Lower leg skin (tissue), 3 donors: ENCODE measurements at regions not wholly inside any gene's neighbourhood (a gene's known extent, or its start where the extent isn't known, plus 50 kb on each side); places are given as distances from the start of the nearest gene placed in this dataset.
"Not testable (repeated sequence)": the region's sequence is repeated elsewhere in the genome, so short reads cannot be mapped to it uniquely, and the experiment has no call there.

Source experiments
- DNase-seq, 2 donors: peaks; one replicate each; pipeline ENCODE4 v3.0.0-alpha.2; 2019; ENCODE audit warnings: low spot score in 2 of 2
- H3K4me3 ChIP-seq: fragments of 200-600 bp; sonication (generic); 2 replicates; pipeline ENCODE4 v1.5.1; 2017; ENCODE audit warnings: mild to moderate bottlenecking, low read depth; ENCODE audit not compliant: poor library complexity, severe bottlenecking
- WGBS, 2 donors: methylation state at CpG; one replicate each; pipeline ENCODE4 v1.1.5; 2018; 5-methylcytosine and 5-hydroxymethylcytosine counted together
- intact Hi-C: fragments of 100-400 bp; cut with DNase I; formaldehyde crosslinking; loops from one replicate; pipeline ENCODE4 v1.15.0; 2023; ENCODE audit warnings: low total_unique reads

GRCh38 chr2:91500978-91501310, 2809.5 kb downstream of the RPIA start:
- intact Hi-C loops, result not testable (repeated sequence)

GRCh38 chr2:91501481-91502080, 2810.1 kb downstream of the RPIA start:
- H3K4me3 ChIP-seq, intact Hi-C loops: not testable (repeated sequence)
- 91 to 94% methylated on average over 14 of the region's 17 CpGs for WGBS, 2 donors
- peak in 1 of 2 donors; percentile 70 for DNase-seq

More at GRCh38 chr2:91500978-91501310, 2809.5 kb downstream of the RPIA start:
- not testable (repeated sequence) for DNase-seq, H3K4me3 ChIP-seq
- WGBS, 2 donors, result 80 to 84% methylated on average over 5 of the region's 5 CpGs

GRCh38 chr2:91503572-91503958, 2812.1 kb downstream of the RPIA start:
- intact Hi-C loops, DNase-seq, H3K4me3 ChIP-seq: not testable (repeated sequence)
- WGBS, 2 donors, result 65 to 67% methylated on average over 8 of the region's 8 CpGs

GRCh38 chr2:91503959-91504741, 2812.7 kb downstream of the RPIA start:
- 85 to 90% methylated on average over 4 to 6 of the region's 13 CpGs for WGBS, 2 donors
- H3K4me3 ChIP-seq, intact Hi-C loops: not testable (repeated sequence)
- DNase-seq, result peak in 1 of 2 donors; percentile 80

GRCh38 chr2:91508816-91509215, 2817.3 kb downstream of the RPIA start:
- peak in 1 of 2 donors; percentile 57 for DNase-seq
- H3K4me3 ChIP-seq, intact Hi-C loops: not testable (repeated sequence)
- WGBS, 2 donors, result no CpG with 5 or more reads among the region's 4 CpGs

- WGBS, 2 donors, result 39% methylated on average over 3 of the region's 4 CpGs; no CpG with 5 or more reads in 1 of the 2 donors
- intact Hi-C loops, H3K4me3 ChIP-seq: not testable (repeated sequence)
- peak in 1 of 2 donors; percentile 25 for DNase-seq
These were observed 2817.8 kb downstream of the RPIA start for GRCh38 chr2:91509276-91509675.

GRCh38 chr2:91511166-91511565, 2819.7 kb downstream of the RPIA start:
- H3K4me3 ChIP-seq, intact Hi-C loops: not testable (repeated sequence)
- DNase-seq, result peak in 1 of 2 donors; percentile 20
- WGBS, 2 donors, result no CpG with 5 or more reads among the region's 2 CpGs

- DNase-seq, result peak in 1 of 2 donors; percentile 37
- H3K4me3 ChIP-seq, intact Hi-C loops: not testable (repeated sequence)
- 55 to 86% methylated on average over 2 of the region's 3 CpGs for WGBS, 2 donors
These were observed 2824.5 kb downstream of the RPIA start for GRCh38 chr2:91515966-91516365.

GRCh38 chr2:91516669-91517068, 2825.2 kb downstream of the RPIA start:
- peak in 1 of 2 donors; percentile 39 for DNase-seq
- WGBS, 2 donors, result no CpG with 5 or more reads among the region's 6 CpGs
- H3K4me3 ChIP-seq, intact Hi-C loops: not testable (repeated sequence)

GRCh38 chr2:91517846-91518245, 2826.4 kb downstream of the RPIA start:
- H3K4me3 ChIP-seq, intact Hi-C loops: not testable (repeated sequence)
- peak in 1 of 2 donors; percentile 77 for DNase-seq
- WGBS, 2 donors, result 71% methylated on average over 1 of the region's 1 CpG; no CpG with 5 or more reads in 1 of the 2 donors

- H3K4me3 ChIP-seq, intact Hi-C loops: not testable (repeated sequence)
- WGBS, 2 donors, result 64 to 69% methylated on average over 3 to 5 of the region's 5 CpGs
- DNase-seq, result peak in 1 of 2 donors; percentile 74
These were observed 2827.0 kb downstream of the RPIA start for GRCh38 chr2:91518361-91518981.

- intact Hi-C loops, H3K4me3 ChIP-seq: not testable (repeated sequence)
- 92% methylated on average over 2 of the region's 3 CpGs; no CpG with 5 or more reads in 1 of the 2 donors for WGBS, 2 donors
- peak in 1 of 2 donors; percentile 45 for DNase-seq
These were observed 2827.9 kb downstream of the RPIA start for GRCh38 chr2:91519359-91519758.

GRCh38 chr2:91519914-91520313, 2828.4 kb downstream of the RPIA start:
- H3K4me3 ChIP-seq, intact Hi-C loops: not testable (repeated sequence)
- WGBS, 2 donors, result 33% methylated on average over 1 of the region's 5 CpGs; no CpG with 5 or more reads in 1 of the 2 donors
- peak in 1 of 2 donors; percentile 81 for DNase-seq

- DNase-seq, result peak in 1 of 2 donors; percentile 53
- 63% methylated on average over 2 of the region's 3 CpGs; no CpG with 5 or more reads in 1 of the 2 donors for WGBS, 2 donors
- H3K4me3 ChIP-seq, intact Hi-C loops: not testable (repeated sequence)
These were observed 2829.1 kb downstream of the RPIA start for GRCh38 chr2:91520523-91520922.

GRCh38 chr2:91520972-91521535, 2829.6 kb downstream of the RPIA start:
- DNase-seq, result peak in 1 of 2 donors; percentile 36
- intact Hi-C loops, H3K4me3 ChIP-seq: not testable (repeated sequence)
- WGBS, 2 donors, result 67% methylated on average over 1 of the region's 7 CpGs; no CpG with 5 or more reads in 1 of the 2 donors
